ENCODE measurements at regions not wholly inside any gene's neighbourhood (a gene's known extent, or its start where the extent isn't known, plus 50 kb on each side); places are given as distances from the start of the nearest gene placed in this dataset.

- TF ChIP-seq CTCF (IDR thresholded peaks at IDR 0.05; ENCODE audit: low read length) (no peak), EZH2 (IDR thresholded peaks at IDR 0.05; ENCODE audit: borderline replicate concordance, low read length) (no peak)
Observed at GRCh38 chr14:71588576-71589215, 343.5 kb upstream of the RGS6 start.

All from OCI-LY1 (cell line).